Neural cell (in vitro differentiated cells): ENCODE measurements at regions not wholly inside any gene's neighbourhood (a gene's known extent, or its start where the extent isn't known, plus 50 kb on each side); places are given as distances from the start of the nearest gene placed in this dataset.

ENCODE experiments used
- H2AFZ ChIP-seq: fragments of 200-600, 300-800 bp; sonication (generic), shearing (Covaris generic); 2 replicates; pipeline ENCODE4 v1.6.0; 2014; ENCODE audit warnings: low read depth, mild to moderate bottlenecking, antibody characterized with exemption, low read length, moderate library complexity
- H3F3A ChIP-seq: fragments of 200-600 bp; shearing (Covaris generic); 2 replicates; pipeline ENCODE4 v1.6.1; 2016; ENCODE audit warnings: mild to moderate bottlenecking, moderate library complexity, mixed read lengths, antibody characterized with exemption, low read length; ENCODE audit not compliant: insufficient read depth, poor library complexity, severe bottlenecking
- H3K27ac ChIP-seq: fragments of 200-600, 300-800 bp; sonication (generic), shearing (Covaris generic); 2 replicates; pipeline ENCODE4 v1.5.1; 2014; ENCODE audit warnings: mild to moderate bottlenecking, low read length, moderate library complexity
- H3K27me3 ChIP-seq: fragments of 300-800, 200-600 bp; sonication (generic), shearing (Covaris generic); 2 replicates; pipeline ENCODE4 v1.6.0; 2014; ENCODE audit warnings: mild to moderate bottlenecking, low read depth, low read length, moderate library complexity; ENCODE audit not compliant: insufficient read depth
- H3K36me3 ChIP-seq: fragments of 300-800, 200-600 bp; sonication (generic), shearing (Covaris generic); 2 replicates; pipeline ENCODE4 v1.5.1; 2014; ENCODE audit warnings: mild to moderate bottlenecking, antibody characterized with exemption, low read length, moderate library complexity; ENCODE audit not compliant: insufficient read depth
- H3K4me2 ChIP-seq: fragments of 300-800, 200-600 bp; sonication (generic), shearing (Covaris generic); 2 replicates; pipeline ENCODE4 v1.6.0; 2014; ENCODE audit warnings: mild to moderate bottlenecking, low read length
- H3K4me3 ChIP-seq: fragments of 300-800, 200-600 bp; sonication (generic), shearing (Covaris generic); 2 replicates; pipeline ENCODE4 v1.5.1; 2014; ENCODE audit warnings: mild to moderate bottlenecking, low read length, moderate library complexity
- H3K79me2 ChIP-seq: fragments of 200-600 bp; shearing (Covaris generic); replicated peaks from 2 replicates; pipeline ENCODE4 v1.6.0; 2014; ENCODE audit warnings: mild to moderate bottlenecking, low read length, moderate library complexity; ENCODE audit not compliant: insufficient read depth
- H3K9ac ChIP-seq: fragments of 300-800, 200-600 bp; sonication (generic), shearing (Covaris generic); 2 replicates; pipeline ENCODE4 v1.6.1; 2016; ENCODE audit warnings: mild to moderate bottlenecking, low read length, mixed read lengths
- H3K9me2 ChIP-seq: fragments of 200-600 bp; shearing (Covaris generic); 2 replicates; pipeline ENCODE4 v1.6.1; 2016; ENCODE audit warnings: mild to moderate bottlenecking, low read length, mixed read lengths; ENCODE audit not compliant: insufficient read depth
- H3K9me3 ChIP-seq: fragments of 200-600, 300-800 bp; sonication (generic), shearing (Covaris generic); 2 replicates; pipeline ENCODE4 v1.6.1; 2016; ENCODE audit warnings: mild to moderate bottlenecking, mixed run types, low read length, moderate library complexity, mixed read lengths
- H4K20me1 ChIP-seq: fragments of 200-600 bp; shearing (Covaris generic); 2 replicates; pipeline ENCODE4 v1.6.1; 2016; ENCODE audit warnings: mild to moderate bottlenecking, mixed run types; ENCODE audit not compliant: insufficient read depth
- EP300 ChIP-seq: fragments of 450-650 bp; conservative IDR thresholded peaks from 2 replicates; pipeline ENCODE4 v1.6.1; 2014; ENCODE audit warnings: antibody characterized with exemption, mild to moderate bottlenecking, moderate library complexity; ENCODE audit not compliant: poor library complexity, severe bottlenecking
- EZH2 ChIP-seq: fragments of 200-600, 300-800 bp; shearing (Covaris generic), sonication (generic); IDR thresholded peaks from 2 replicates; pipeline ENCODE4 v1.6.1; 2014; ENCODE audit warnings: antibody characterized with exemption, low read length, borderline replicate concordance, mild to moderate bottlenecking; ENCODE audit not compliant: insufficient read depth, poor library complexity, severe bottlenecking
- MXI1 ChIP-seq: fragments of 450-650 bp; conservative IDR thresholded peaks from 2 replicates; pipeline ENCODE4 v1.6.1; 2014; ENCODE audit warnings: antibody characterized with exemption, mild to moderate bottlenecking; ENCODE audit not compliant: poor library complexity, severe bottlenecking
- POLR2AphosphoS5 ChIP-seq: IDR thresholded peaks from 2 replicates; pipeline ENCODE4 v1.6.1; 2012
- RAD21 ChIP-seq: fragments of 450-650 bp; conservative IDR thresholded peaks from 2 replicates; pipeline ENCODE4 v1.6.1; 2014; ENCODE audit warnings: antibody characterized with exemption, mild to moderate bottlenecking, moderate library complexity
- SMC3 ChIP-seq: fragments of 450-650 bp; conservative IDR thresholded peaks from 2 replicates; pipeline ENCODE4 v1.6.1; 2014; ENCODE audit warnings: antibody characterized with exemption, mild to moderate bottlenecking, moderate library complexity; ENCODE audit not compliant: poor library complexity
- TAF1 ChIP-seq: IDR thresholded peaks from 2 replicates; pipeline ENCODE4 v1.6.1; 2012; ENCODE audit warnings: low read depth
- TF ChIP-seq, protein P1 (sequence below): IDR thresholded peaks from 2 replicates; pipeline ENCODE4 v1.6.1; 2012; ENCODE audit warnings: borderline replicate concordance
- TF ChIP-seq, protein P2 (sequence below): fragments of 450-650 bp; IDR thresholded peaks from 2 replicates; pipeline ENCODE4 v1.5.1; 2014; ENCODE audit warnings: antibody characterized with exemption, mild to moderate bottlenecking, moderate library complexity; ENCODE audit not compliant: poor library complexity, severe bottlenecking

DNA sequence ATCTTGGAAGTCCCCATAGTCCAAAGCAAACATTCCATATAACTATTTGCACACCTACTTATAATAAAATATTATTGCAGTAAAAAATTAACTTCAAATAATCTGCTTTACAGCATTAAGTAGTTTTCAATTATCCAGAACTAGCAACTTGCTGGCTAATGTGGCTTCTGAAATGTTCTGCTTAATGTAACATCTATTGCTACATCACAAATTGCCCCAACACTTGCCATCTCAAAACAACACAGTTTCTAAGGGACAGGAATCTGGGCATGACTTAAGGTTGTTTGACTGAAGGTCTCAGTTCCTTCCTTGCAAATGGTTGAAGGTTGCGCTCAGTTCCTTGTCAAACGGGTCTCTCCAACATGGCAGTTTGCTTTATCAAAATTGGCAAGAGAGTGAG, 378.5 kb upstream of the SEMA3C start:
- no peaks in the 10 kb centered on the region for H3F3A ChIP-seq
- no peaks in the 10 kb centered on the region for H3K27me3 ChIP-seq
- H3K79me2 ChIP-seq: no peaks in the 10 kb centered on the region
- H2AFZ ChIP-seq: no peak overlapping the region
- H3K9me2 ChIP-seq: no peaks in the 10 kb centered on the region
- TF ChIP-seq TAF1: no peak
- TF ChIP-seq, protein P1, sequence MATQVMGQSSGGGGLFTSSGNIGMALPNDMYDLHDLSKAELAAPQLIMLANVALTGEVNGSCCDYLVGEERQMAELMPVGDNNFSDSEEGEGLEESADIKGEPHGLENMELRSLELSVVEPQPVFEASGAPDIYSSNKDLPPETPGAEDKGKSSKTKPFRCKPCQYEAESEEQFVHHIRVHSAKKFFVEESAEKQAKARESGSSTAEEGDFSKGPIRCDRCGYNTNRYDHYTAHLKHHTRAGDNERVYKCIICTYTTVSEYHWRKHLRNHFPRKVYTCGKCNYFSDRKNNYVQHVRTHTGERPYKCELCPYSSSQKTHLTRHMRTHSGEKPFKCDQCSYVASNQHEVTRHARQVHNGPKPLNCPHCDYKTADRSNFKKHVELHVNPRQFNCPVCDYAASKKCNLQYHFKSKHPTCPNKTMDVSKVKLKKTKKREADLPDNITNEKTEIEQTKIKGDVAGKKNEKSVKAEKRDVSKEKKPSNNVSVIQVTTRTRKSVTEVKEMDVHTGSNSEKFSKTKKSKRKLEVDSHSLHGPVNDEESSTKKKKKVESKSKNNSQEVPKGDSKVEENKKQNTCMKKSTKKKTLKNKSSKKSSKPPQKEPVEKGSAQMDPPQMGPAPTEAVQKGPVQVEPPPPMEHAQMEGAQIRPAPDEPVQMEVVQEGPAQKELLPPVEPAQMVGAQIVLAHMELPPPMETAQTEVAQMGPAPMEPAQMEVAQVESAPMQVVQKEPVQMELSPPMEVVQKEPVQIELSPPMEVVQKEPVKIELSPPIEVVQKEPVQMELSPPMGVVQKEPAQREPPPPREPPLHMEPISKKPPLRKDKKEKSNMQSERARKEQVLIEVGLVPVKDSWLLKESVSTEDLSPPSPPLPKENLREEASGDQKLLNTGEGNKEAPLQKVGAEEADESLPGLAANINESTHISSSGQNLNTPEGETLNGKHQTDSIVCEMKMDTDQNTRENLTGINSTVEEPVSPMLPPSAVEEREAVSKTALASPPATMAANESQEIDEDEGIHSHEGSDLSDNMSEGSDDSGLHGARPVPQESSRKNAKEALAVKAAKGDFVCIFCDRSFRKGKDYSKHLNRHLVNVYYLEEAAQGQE: no peak
- no peak for TF ChIP-seq EZH2
- no peak for TF ChIP-seq SMC3
- no peak for TF ChIP-seq POLR2AphosphoS5
- TF ChIP-seq, protein P2, sequence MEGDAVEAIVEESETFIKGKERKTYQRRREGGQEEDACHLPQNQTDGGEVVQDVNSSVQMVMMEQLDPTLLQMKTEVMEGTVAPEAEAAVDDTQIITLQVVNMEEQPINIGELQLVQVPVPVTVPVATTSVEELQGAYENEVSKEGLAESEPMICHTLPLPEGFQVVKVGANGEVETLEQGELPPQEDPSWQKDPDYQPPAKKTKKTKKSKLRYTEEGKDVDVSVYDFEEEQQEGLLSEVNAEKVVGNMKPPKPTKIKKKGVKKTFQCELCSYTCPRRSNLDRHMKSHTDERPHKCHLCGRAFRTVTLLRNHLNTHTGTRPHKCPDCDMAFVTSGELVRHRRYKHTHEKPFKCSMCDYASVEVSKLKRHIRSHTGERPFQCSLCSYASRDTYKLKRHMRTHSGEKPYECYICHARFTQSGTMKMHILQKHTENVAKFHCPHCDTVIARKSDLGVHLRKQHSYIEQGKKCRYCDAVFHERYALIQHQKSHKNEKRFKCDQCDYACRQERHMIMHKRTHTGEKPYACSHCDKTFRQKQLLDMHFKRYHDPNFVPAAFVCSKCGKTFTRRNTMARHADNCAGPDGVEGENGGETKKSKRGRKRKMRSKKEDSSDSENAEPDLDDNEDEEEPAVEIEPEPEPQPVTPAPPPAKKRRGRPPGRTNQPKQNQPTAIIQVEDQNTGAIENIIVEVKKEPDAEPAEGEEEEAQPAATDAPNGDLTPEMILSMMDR: no peak
- TF ChIP-seq EP300: no peak
- TF ChIP-seq MXI1: no peak
- no peak for TF ChIP-seq RAD21
- no peak overlapping the region for H3K4me2 ChIP-seq
- H3K36me3 ChIP-seq: no peaks in the 10 kb centered on the region
- no peak overlapping the region for H3K4me3 ChIP-seq
- H3K27ac ChIP-seq: no peak overlapping the region
- H3K9ac ChIP-seq: no peak overlapping the region
- H4K20me1 ChIP-seq: no peaks in the 10 kb centered on the region
- no peaks in the 10 kb centered on the region for H3K9me3 ChIP-seq

DNA sequence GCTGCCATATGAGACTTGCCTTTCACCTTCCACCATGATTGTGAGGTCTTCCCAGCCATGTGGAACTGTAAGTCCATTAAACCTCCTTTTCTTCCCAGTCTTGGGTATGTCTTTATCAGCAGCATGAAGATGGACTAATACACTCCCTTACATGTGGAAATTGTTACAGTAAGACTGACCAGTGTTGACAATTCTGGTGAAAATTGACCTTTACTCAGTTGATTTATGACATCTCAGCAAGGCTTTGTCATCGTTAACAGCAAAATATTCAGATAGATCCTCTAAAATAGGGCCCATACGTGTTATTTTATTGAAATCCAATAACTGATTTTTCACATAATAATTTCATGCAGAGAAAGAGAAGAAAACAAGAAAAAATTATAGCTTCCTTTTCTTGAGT, 377.9 kb upstream of the SEMA3C start:
- no peaks in the 10 kb centered on the region for H3K9me2 ChIP-seq
- H3K4me3 ChIP-seq: no peak overlapping the region
- H3F3A ChIP-seq: no peaks in the 10 kb centered on the region
- H3K27ac ChIP-seq: no peak overlapping the region
- no peaks in the 10 kb centered on the region for H3K9me3 ChIP-seq
- no peaks in the 10 kb centered on the region for H4K20me1 ChIP-seq
- no peak overlapping the region for H3K4me2 ChIP-seq
- no peaks in the 10 kb centered on the region for H3K36me3 ChIP-seq
- no peaks in the 10 kb centered on the region for H3K79me2 ChIP-seq
- no peak overlapping the region for H3K9ac ChIP-seq
- no peak for TF ChIP-seq EZH2
- TF ChIP-seq POLR2AphosphoS5: no peak
- H3K27me3 ChIP-seq: no peaks in the 10 kb centered on the region
- H2AFZ ChIP-seq: no peak overlapping the region
